HUES48 (cell line): ENCODE measurements at regions not wholly inside any gene's neighbourhood (a gene's known extent, or its start where the extent isn't known, plus 50 kb on each side); places are given as distances from the start of the nearest gene placed in this dataset.
A peak's percentile ranks its signal among the peaks of the same experiment; 100 is the strongest.

ENCODE experiments used
- H3K27ac ChIP-seq: one replicate; pipeline ENCODE4 v1.7.0; 2013; ENCODE audit warnings: low read depth, low read length, inconsistent platforms
- H3K27me3 ChIP-seq: 2 replicates; pipeline ENCODE4 v1.6.1; 2013; ENCODE audit warnings: mild to moderate bottlenecking, low read length; ENCODE audit not compliant: control insufficient read depth, insufficient read depth
- H3K36me3 ChIP-seq: 2 replicates; pipeline ENCODE4 v1.6.1; 2013; ENCODE audit warnings: low read length; ENCODE audit not compliant: control insufficient read depth, insufficient read depth
- H3K4me1 ChIP-seq: 2 replicates; pipeline ENCODE4 v1.6.1; 2013; ENCODE audit warnings: mild to moderate bottlenecking, low read length; ENCODE audit not compliant: control insufficient read depth, insufficient read depth
- H3K4me3 ChIP-seq: 2 replicates; pipeline ENCODE4 v1.5.1; 2013; ENCODE audit warnings: mild to moderate bottlenecking, low read depth, low read length
- H3K9ac ChIP-seq: 2 replicates; pipeline ENCODE4 v1.6.1; 2013; ENCODE audit warnings: mild to moderate bottlenecking, low read depth, low read length, moderate library complexity
- H3K9me3 ChIP-seq: 2 replicates; pipeline ENCODE4 v1.6.1; 2013; ENCODE audit warnings: low read length; ENCODE audit not compliant: control insufficient read depth, insufficient read depth

DNA sequence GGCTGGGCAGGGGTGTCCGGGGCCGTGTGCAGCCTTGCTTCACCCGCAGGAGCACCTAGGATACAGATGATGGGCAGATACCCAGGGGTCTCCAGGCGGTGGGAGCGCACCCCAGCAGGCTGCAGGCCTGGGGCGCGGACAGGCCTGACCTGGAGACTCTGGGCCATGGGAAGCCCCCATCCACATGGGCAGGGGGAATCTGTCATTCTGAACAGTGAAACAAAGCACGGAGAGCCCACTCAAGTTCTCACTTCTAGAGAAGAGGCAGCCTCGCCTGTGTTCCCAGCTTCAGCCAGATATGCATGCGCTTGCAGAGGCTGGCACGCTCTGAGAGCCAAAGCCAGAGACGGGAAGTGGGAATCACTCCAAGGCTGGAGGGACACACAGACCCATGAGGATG is 333.1 kb downstream of the BRD1 start:
- H3K36me3 ChIP-seq, result no peaks in the 10 kb centered on the region
- no peaks in the 10 kb centered on the region for H3K9me3 ChIP-seq
- H3K27me3 ChIP-seq, result no peaks in the 10 kb centered on the region
- no peak overlapping the region for H3K9ac ChIP-seq
- no peak overlapping the region for H3K27ac ChIP-seq
- H3K4me3 ChIP-seq, result no peak overlapping the region
- H3K4me1 ChIP-seq, result no peaks in the 10 kb centered on the region

DNA sequence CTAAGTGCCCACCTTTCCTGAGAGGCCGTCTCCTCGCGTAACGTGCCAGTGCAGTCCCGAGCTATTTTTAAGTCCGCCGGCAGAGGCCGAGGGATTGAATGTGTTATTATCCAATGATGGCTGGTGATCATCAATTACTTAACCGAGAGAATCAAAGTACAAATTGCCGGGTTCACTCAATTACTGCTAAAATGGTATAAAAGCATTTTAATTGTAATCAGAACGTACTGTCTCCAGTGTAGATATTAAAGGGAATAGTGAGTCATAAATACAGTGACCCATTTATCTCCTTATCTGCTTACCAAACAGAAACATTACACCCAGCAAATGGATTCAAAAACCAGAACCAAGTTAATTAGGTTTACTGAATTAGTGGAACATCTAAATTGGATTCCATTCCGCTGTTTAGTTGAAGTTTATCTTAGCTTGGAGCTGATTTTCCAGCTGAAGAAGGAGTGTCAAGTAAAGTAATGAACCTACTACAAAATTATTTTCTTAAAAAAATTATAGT is 334.9 kb downstream of the BRD1 start:
- no peak overlapping the region for H3K27ac ChIP-seq
- no peak overlapping the region for H3K9ac ChIP-seq
- H3K9me3 ChIP-seq, result no peaks in the 10 kb centered on the region
- no peaks in the 10 kb centered on the region for H3K27me3 ChIP-seq
- H3K4me1 ChIP-seq, result peaks cover 9% of the 10 kb centered on the region
- no peak overlapping the region for H3K4me3 ChIP-seq
- H3K36me3 ChIP-seq, result no peaks in the 10 kb centered on the region

DNA sequence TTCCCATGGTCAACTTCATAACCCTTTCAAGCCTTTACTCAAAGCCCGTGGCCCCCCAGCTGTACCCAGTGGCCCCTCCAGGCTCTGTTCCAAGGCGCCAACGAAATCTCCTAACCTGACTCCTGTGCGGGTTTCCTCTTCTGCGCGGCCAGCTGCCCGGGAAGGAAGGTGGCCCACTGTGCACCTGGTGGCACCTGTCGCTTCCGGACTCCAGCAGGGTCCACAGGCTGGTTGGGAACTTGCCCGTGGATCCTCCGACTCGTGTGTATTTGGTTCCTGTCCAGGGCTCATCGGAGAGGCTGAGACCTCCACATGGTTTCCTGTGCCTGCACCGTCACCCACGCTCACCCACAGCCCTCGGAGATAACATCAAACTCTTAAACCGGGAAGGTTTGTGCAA is 335.4 kb downstream of the BRD1 start:
- no peak overlapping the region for H3K27ac ChIP-seq
- no peak overlapping the region for H3K4me3 ChIP-seq
- H3K36me3 ChIP-seq, result no peaks in the 10 kb centered on the region
- peaks cover 14% of the 10 kb centered on the region for H3K4me1 ChIP-seq
- no peak overlapping the region for H3K9ac ChIP-seq
- no peaks in the 10 kb centered on the region for H3K9me3 ChIP-seq
- no peaks in the 10 kb centered on the region for H3K27me3 ChIP-seq

GRCh38 chr22:49491726-49492125 is 335.9 kb downstream of the BRD1 start:
- Histone ChIP-seq H3K9me3 (no peaks in the 10 kb centered on the region), H3K9ac (no peak overlapping the region), H3K27me3 (no peaks in the 10 kb centered on the region)

GRCh38 chr22:49491221-49491635 is 336.4 kb downstream of the BRD1 start:
- H3K4me1 ChIP-seq, result peaks cover 15% of the 10 kb centered on the region
- no peaks in the 10 kb centered on the region for H3K36me3 ChIP-seq
- H3K9ac ChIP-seq, result no peak overlapping the region
- no peaks in the 10 kb centered on the region for H3K9me3 ChIP-seq
- no peaks in the 10 kb centered on the region for H3K27me3 ChIP-seq
- no peak overlapping the region for H3K27ac ChIP-seq
- no peak overlapping the region for H3K4me3 ChIP-seq

More at GRCh38 chr22:49491726-49492125, 335.9 kb downstream of the BRD1 start:
- Histone ChIP-seq H3K27ac (no peak overlapping the region), H3K4me1 (peaks cover 15% of the 10 kb centered on the region), H3K4me3 (no peak overlapping the region), H3K36me3 (no peaks in the 10 kb centered on the region)

DNA sequence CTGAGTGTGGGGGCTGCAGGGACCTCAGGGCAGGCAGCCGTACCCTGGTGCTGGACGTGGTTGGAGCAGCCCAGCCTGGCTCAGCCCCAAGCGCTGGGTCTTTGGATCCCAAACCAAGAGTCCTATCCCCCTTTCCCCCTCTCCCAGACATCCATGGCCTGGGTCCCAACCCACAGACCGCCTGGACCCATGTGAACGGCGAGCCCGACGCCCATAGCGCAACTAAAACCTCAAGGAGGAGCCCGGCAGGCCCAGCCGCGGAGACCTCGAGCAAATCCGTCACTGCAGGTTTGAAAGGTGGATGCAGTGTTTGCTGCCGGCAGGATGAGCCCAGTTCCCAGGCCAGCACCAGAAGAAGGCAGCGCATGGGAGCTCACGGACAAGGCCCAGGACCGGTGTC is 337.0 kb downstream of the BRD1 start:
- H3K4me1 ChIP-seq, result peaks cover 15% of the 10 kb centered on the region
- H3K27ac ChIP-seq, result no peak overlapping the region
- H3K9ac ChIP-seq, result no peak overlapping the region
- no peak overlapping the region for H3K4me3 ChIP-seq
- no peaks in the 10 kb centered on the region for H3K27me3 ChIP-seq
- no peaks in the 10 kb centered on the region for H3K36me3 ChIP-seq
- no peaks in the 10 kb centered on the region for H3K9me3 ChIP-seq

DNA sequence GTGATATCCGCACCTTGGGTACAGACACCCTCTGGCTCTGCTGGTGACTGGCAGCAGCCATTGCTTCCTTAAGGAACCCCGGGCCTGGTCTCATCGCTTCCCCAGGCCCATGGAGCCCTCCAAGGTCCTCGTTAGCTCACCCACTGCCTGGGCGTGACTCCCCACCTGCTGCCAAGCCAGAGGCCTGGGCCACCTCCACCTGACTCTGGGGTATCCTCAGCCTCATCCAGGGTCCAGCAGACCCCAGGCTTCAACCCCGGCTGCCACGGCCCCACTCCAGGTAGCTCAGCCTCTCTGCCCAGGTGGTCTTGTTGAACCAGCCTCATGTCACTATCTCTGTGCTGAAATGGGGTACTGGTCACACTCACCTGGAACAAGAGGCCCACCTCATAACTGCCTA is 337.9 kb downstream of the BRD1 start:
- no peaks in the 10 kb centered on the region for H3K9me3 ChIP-seq
- H3K9ac ChIP-seq, result no peak overlapping the region
- peaks cover 15% of the 10 kb centered on the region for H3K4me1 ChIP-seq
- no peak overlapping the region for H3K27ac ChIP-seq
- no peak overlapping the region for H3K4me3 ChIP-seq
- no peaks in the 10 kb centered on the region for H3K27me3 ChIP-seq
- H3K36me3 ChIP-seq, result no peaks in the 10 kb centered on the region

GRCh38 chr22:49488943-49489342 is 338.7 kb downstream of the BRD1 start:
- Histone ChIP-seq H3K4me1 (peaks cover 15% of the 10 kb centered on the region), H3K27ac (no peak overlapping the region), H3K36me3 (no peaks in the 10 kb centered on the region), H3K4me3 (no peak overlapping the region), H3K9ac (no peak overlapping the region), H3K9me3 (no peaks in the 10 kb centered on the region), H3K27me3 (no peaks in the 10 kb centered on the region)

- peak overlapping the region; percentile 70 for H3K27ac ChIP-seq
- no peaks in the 10 kb centered on the region for H3K9me3 ChIP-seq
- H3K27me3 ChIP-seq, result no peaks in the 10 kb centered on the region
- H3K9ac ChIP-seq, result no peak overlapping the region
- H3K4me1 ChIP-seq, result peaks cover 15% of the 10 kb centered on the region
- H3K4me3 ChIP-seq, result 0 out of 2 replicates have a peak overlapping the region, but pooled peaks have one; percentile 8
- no peaks in the 10 kb centered on the region for H3K36me3 ChIP-seq
Observed at GRCh38 chr22:49487950-49488349, 339.7 kb downstream of the BRD1 start.

DNA sequence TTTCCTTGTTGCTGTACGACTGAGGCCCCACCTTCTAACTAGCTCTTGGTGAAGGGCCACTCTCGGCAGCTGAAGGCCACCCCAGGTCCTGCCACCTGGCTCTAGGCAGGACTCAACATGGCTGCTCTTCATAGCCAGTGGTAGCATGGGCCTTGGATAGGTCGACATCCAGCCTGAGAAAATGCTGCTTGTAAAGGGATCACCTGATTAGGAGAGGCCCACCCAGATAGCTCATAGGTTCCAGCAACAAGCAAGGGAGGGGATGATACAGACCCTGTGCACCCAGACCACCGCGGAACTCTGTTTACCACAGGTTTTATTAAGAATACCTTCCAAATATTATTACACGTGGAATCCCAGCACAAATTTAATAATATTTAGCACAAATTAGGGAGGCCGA is 341.4 kb downstream of the BRD1 start:
- no peak overlapping the region for H3K4me3 ChIP-seq
- H3K4me1 ChIP-seq, result peaks cover 28% of the 10 kb centered on the region
- no peak overlapping the region for H3K9ac ChIP-seq
- H3K9me3 ChIP-seq, result no peaks in the 10 kb centered on the region
- H3K27ac ChIP-seq, result no peak overlapping the region
- H3K27me3 ChIP-seq, result no peaks in the 10 kb centered on the region
- H3K36me3 ChIP-seq, result no peaks in the 10 kb centered on the region

DNA sequence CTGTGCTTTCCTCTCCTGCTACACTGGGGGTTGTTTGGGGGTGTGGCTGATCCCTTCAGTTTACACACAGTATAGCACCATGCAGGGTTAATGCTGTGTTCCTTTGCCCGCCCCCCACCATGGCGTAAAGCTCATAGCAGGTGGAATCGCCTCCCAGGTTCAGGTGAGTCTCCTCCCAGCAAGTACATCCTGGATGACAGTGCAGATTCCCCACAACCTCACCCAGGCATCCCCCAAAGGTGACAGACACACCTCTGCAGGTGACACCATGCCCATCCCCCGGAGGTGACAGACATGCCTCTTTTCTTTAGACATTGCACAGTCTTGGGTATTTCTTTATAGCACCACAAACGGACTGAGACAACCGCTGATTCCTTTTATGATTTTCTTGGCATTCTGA is 343.7 kb downstream of the BRD1 start:
- Histone ChIP-seq H3K4me3 (no peak overlapping the region), H3K9me3 (no peaks in the 10 kb centered on the region), H3K27me3 (no peaks in the 10 kb centered on the region), H3K4me1 (peaks cover 38% of the 10 kb centered on the region), H3K9ac (no peak overlapping the region), H3K36me3 (no peaks in the 10 kb centered on the region), H3K27ac (no peak overlapping the region)
